ENCODE measurements at regions not wholly inside any gene's neighbourhood (a gene's known extent, or its start where the extent isn't known, plus 50 kb on each side); places are given as distances from the start of the nearest gene placed in this dataset.

DNA sequence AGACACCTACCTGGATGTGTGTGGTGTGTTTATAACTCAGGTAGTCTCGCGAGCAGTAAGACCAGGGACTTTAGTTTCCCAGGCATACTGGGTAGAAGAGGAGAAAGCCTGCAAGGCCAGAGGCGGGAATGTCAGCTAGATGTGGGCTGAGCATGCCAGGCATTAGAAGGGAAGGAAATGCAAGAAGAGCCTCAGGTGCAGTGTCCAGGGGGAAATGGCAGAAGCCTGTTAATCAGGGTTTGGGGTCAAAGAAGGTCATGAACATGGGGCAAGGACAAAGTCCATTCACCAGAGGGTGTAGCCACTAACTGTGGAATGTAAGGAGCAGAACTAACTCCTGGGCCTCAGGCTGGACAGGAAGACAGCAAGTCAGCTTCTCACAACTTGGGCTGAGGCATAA lies 305.0 kb downstream of the SMOC2 start:
- TF ChIP-seq CTCF (IDR thresholded peaks at IDR 0.05), result no peak
- TF ChIP-seq EZH2 (IDR thresholded peaks at IDR 0.05; ENCODE audit: borderline replicate concordance, insufficient read depth, low read depth, low read length, poor library complexity, severe bottlenecking), result no peak

All from B cell (primary cell).